ENCODE measurements at regions not wholly inside any gene's neighbourhood (a gene's known extent, or its start where the extent isn't known, plus 50 kb on each side); places are given as distances from the start of the nearest gene placed in this dataset.

GRCh38 chr2:220785178-220785577 is 786.9 kb downstream of the EPHA4 start:
- 3% methylated on average over 4 of the region's 4 CpGs for WGBS (ENCODE audit: insufficient coverage, low coverage, missing lambda C conversion rate)
- Histone ChIP-seq H3K4me1 (replicated peaks in 1 of 2; ENCODE audit: control insufficient read depth in 2 of 2, insufficient read depth in 2 of 2, low read length in 2 of 2) (no peaks in the 10 kb centered on the region), H4K20me1 (replicated peaks; ENCODE audit: control insufficient read depth, insufficient read depth, low read length) (no peaks in the 10 kb centered on the region), H3K9me3 (replicated peaks; ENCODE audit: control insufficient read depth, insufficient read depth, low read depth, low read length) (no peaks in the 10 kb centered on the region), H3K27me3 (ENCODE audit: control insufficient read depth in 2 of 2, insufficient read depth in 2 of 2, low read length in 2 of 2) (no peaks in the 10 kb centered on the region), H3K27ac (ENCODE audit: extremely low read depth, low read depth, low read length) (no peak overlapping the region), H3K36me3 (ENCODE audit: control insufficient read depth, insufficient read depth, low read length) (no peaks in the 10 kb centered on the region), H3K9ac (ENCODE audit: insufficient read depth in 1 of 2, low read depth in 2 of 2, low read length in 2 of 2) (no peak overlapping the region), H3K4me2 (ENCODE audit: insufficient read depth, low read length) (no peak overlapping the region), H3K4me3 (no peak overlapping the region), H3K9me1 (ENCODE audit: control insufficient read depth, insufficient read depth, low read length) (no peaks in the 10 kb centered on the region), H3K79me2 (ENCODE audit: control insufficient read depth, insufficient read depth, low read length) (no peaks in the 10 kb centered on the region), H2AFZ (ENCODE audit: low read depth, low read length) (no peak overlapping the region)
- no peak for TF ChIP-seq VEZF1 (CRISPR knock-in tag; IDR thresholded peaks at IDR 0.05)
- no peak for TF ChIP-seq YY1 (IDR thresholded peaks at IDR 0.05; ENCODE audit: borderline replicate concordance in 1 of 3, control insufficient read depth in 1 of 3, extremely low read depth in 1 of 3, insufficient read depth in 3 of 3, insufficient read length in 1 of 3, insufficient replicate concordance in 2 of 3, low read depth in 1 of 3, low read length in 2 of 3)
- TF ChIP-seq PATZ1 (CRISPR knock-in tag; IDR thresholded peaks at IDR 0.05; ENCODE audit: borderline replicate concordance): no peak
- no peak for TF ChIP-seq ZNF830 (CRISPR knock-in tag; IDR thresholded peaks at IDR 0.05)
- TF ChIP-seq KLF16 (IDR thresholded peaks at IDR 0.05): no peak
- TF ChIP-seq ZFP36 (IDR thresholded peaks at IDR 0.05; ENCODE audit: low read depth, low read length, partially characterized antibody): no peak
- TF ChIP-seq XRCC5 (IDR thresholded peaks at IDR 0.05; ENCODE audit: low read depth, low read length): no peak
- TF ChIP-seq RHOXF2B (CRISPR knock-in tag; conservative IDR thresholded peaks at IDR 0.05): no peak
- TF ChIP-seq NR2F6 (CRISPR knock-in tag; IDR thresholded peaks at IDR 0.05): no peak
- TF ChIP-seq PREB (CRISPR knock-in tag; IDR thresholded peaks at IDR 0.05): no peak
- TF ChIP-seq CBX1 (IDR thresholded peaks at IDR 0.05; ENCODE audit: low read depth): no peak
- no peak for TF ChIP-seq ZNF592 (IDR thresholded peaks at IDR 0.05)
- TF ChIP-seq PYGO2 (tag; IDR thresholded peaks at IDR 0.05): no peak
- TF ChIP-seq MTF1 (CRISPR knock-in tag; IDR thresholded peaks at IDR 0.05; ENCODE audit: borderline replicate concordance): no peak
- DNase-seq (ENCODE audit: extremely low read depth in 1 of 4, low spot score in 3 of 4) (no peak), ATAC-seq (no peak), FAIRE-seq (no peak)
- ChIA-PET CTCF (ENCODE audit: low intra/inter-chr PET ratio) (no interaction called here), POLR2A (no interaction called here)
- intact Hi-C loops (cut with micrococcal nuclease) (no loop called here), in situ Hi-C loops (cut with MboI) (no loop called here)
- no TSS peak for BruUV-seq (replicated peaks)

All from K562 (cell line).